ENCODE measurements at regions not wholly inside any gene's neighbourhood (a gene's known extent, or its start where the extent isn't known, plus 50 kb on each side); places are given as distances from the start of the nearest gene placed in this dataset.

GRCh38 chr5:158172005-158172404 lies 313.1 kb upstream of the CLINT1 start:
- TF ChIP-seq CTCF (IDR thresholded peaks at IDR 0.05) (no peak), CREB1 (CRISPR knock-in tag; IDR thresholded peaks at IDR 0.05) (no peak), USF2 (CRISPR knock-in tag; IDR thresholded peaks at IDR 0.05) (no peak), ZNF121 (CRISPR knock-in tag; IDR thresholded peaks at IDR 0.05) (no peak), AFF4 (CRISPR knock-in tag; IDR thresholded peaks at IDR 0.05; ENCODE audit: borderline replicate concordance) (no peak), ATF2 (CRISPR knock-in tag; IDR thresholded peaks at IDR 0.05; ENCODE audit: borderline replicate concordance, low read depth) (no peak)

Data from WTC11 (cell line).